Ammon's horn (tissue), 1 donor: ENCODE measurements at regions not wholly inside any gene's neighbourhood (a gene's known extent, or its start where the extent isn't known, plus 50 kb on each side); places are given as distances from the start of the nearest gene placed in this dataset.
"Not testable (repeated sequence)": the region's sequence is repeated elsewhere in the genome, so short reads cannot be mapped to it uniquely, and the experiment has no call there.

Experiments
- DNase-seq: peaks from one replicate; pipeline ENCODE4 v3.0.0-alpha.2; 2016; ENCODE audit warnings: low spot score

- DNase-seq: no peak
Measured at GRCh38 chr4:159743971-159744370, 641.1 kb downstream of the RAPGEF2 start.

- no peak for DNase-seq
Measured at GRCh38 chr4:159747983-159748382, 645.1 kb downstream of the RAPGEF2 start.

GRCh38 chr4:159748834-159749444 lies 646.1 kb downstream of the RAPGEF2 start:
- DNase-seq: no peak

GRCh38 chr4:159757499-159757898 lies 654.6 kb downstream of the RAPGEF2 start:
- DNase-seq: no peak

GRCh38 chr4:159758061-159758460 lies 655.2 kb downstream of the RAPGEF2 start:
- DNase-seq: no peak

- no peak for DNase-seq
Measured at GRCh38 chr4:159762672-159763071, 659.8 kb downstream of the RAPGEF2 start.

- DNase-seq: peak; percentile 76
Measured at GRCh38 chr4:159764343-159764952, 661.6 kb downstream of the RAPGEF2 start.

- DNase-seq: no peak
Measured at GRCh38 chr4:159765382-159765781, 662.5 kb downstream of the RAPGEF2 start.

- no peak for DNase-seq
Measured at GRCh38 chr4:159766241-159766640, 663.4 kb downstream of the RAPGEF2 start.

- no peak for DNase-seq
Measured at GRCh38 chr4:159767406-159767805, 664.5 kb downstream of the RAPGEF2 start.

GRCh38 chr4:159768016-159768415 lies 665.1 kb downstream of the RAPGEF2 start:
- no peak for DNase-seq

- DNase-seq: no peak
Measured at GRCh38 chr4:159770401-159770800, 667.5 kb downstream of the RAPGEF2 start.

- no peak for DNase-seq
Measured at GRCh38 chr4:159770969-159771368, 668.1 kb downstream of the RAPGEF2 start.

- DNase-seq: no peak
Measured at GRCh38 chr4:159776961-159777360, 674.1 kb downstream of the RAPGEF2 start.

GRCh38 chr4:159777689-159778088 lies 674.8 kb downstream of the RAPGEF2 start:
- DNase-seq: no peak

- DNase-seq: no peak
Measured at GRCh38 chr4:159778298-159778697, 675.4 kb downstream of the RAPGEF2 start.

GRCh38 chr4:159779716-159780115 lies 676.8 kb downstream of the RAPGEF2 start:
- no peak for DNase-seq

GRCh38 chr4:159780196-159780922 lies 677.5 kb downstream of the RAPGEF2 start:
- no peak for DNase-seq

- no peak for DNase-seq
Measured at GRCh38 chr4:159787901-159788300, 685.0 kb downstream of the RAPGEF2 start.

- DNase-seq: no peak
Measured at GRCh38 chr4:159791334-159791733, 688.5 kb downstream of the RAPGEF2 start.

- not testable (repeated sequence) for DNase-seq
Measured at GRCh38 chr4:159804592-159804991, 701.7 kb downstream of the RAPGEF2 start.

- DNase-seq: no peak
Measured at GRCh38 chr4:159823743-159824142, 720.9 kb downstream of the RAPGEF2 start.

- no peak for DNase-seq
Measured at GRCh38 chr4:159828687-159829086, 725.8 kb downstream of the RAPGEF2 start.
